T-helper 22 cell (primary cell): ENCODE measurements at regions not wholly inside any gene's neighbourhood (a gene's known extent, or its start where the extent isn't known, plus 50 kb on each side); places are given as distances from the start of the nearest gene placed in this dataset.

Experiments
- DNase-seq: peaks from one replicate; pipeline ENCODE4 v3.0.0-alpha.2; 2020; ENCODE audit warnings: low read depth

DNA sequence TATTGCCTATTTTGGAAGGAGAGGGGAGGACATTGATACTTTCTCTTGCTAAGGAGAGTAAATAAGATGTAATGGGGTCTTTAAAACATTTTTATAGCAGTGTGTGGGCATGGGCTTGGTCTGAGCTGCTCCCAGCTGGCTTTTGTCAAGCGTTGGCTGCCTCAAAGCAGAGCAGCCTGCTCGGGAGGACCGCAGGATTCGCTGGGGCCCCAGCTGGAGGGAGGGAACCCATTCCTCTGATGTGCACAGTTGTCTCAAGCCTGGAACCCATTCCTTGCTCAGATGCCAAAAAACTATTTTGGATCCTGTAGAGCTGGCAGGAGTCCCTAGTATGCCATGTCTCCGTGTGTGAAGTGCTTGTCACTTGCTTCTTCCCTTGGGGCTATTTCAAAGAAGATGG, 59.4 kb upstream of the RMDN2 start:
- no peak for DNase-seq

DNA sequence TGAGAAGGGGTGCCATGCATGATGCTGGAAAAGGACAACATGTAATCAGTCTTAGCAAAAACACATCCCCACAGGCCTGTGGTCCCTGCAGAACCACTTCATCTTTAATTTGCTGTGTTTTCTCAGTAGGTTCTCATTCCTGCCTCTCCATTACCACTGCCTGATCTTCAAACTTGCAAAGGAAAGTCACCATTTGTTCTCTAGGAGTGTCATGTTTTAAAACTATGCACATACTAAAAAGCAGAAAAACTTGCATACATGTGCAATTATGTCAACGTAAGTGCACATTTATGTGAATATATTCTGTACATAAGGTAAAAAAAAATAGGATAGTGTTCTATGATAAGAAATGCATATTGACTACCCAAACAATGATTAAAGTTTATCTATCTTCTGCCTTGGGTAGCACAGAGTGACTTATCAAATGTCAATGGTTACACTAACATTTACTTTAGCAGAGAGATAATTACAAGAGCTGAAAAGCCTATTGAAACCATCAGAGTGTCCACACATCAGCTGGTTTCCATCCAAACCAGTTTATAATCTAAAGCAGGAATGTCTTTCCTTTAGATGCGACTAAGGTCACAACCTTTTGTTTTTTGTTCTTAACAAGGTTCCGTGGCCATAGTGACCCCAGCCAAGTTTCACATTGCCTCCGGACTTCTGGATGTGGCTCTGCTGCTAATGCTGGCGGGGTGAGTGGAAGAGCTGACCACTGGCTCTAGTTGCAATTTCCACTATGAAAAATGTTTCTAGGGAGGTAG, 58.7 kb upstream of the RMDN2 start:
- DNase-seq, result no peak

DNA sequence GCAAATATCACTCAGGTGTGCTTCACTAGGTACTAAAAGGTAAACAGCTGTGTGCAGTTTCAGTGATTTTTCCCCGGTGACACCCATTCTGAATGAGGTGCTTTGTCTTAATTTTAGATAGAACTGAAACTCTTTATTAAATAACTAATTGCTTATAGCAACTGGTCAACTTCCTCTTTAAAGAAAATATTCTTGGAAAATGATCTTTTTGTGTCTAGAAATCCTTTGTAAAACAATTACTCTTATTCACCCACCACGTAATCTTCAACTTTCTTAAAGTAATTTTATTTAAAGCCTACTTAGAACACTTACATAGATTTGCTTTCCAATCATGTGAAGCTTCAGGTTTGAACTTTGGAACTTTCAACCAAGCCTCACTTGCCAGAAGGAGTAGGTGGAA, 57.9 kb upstream of the RMDN2 start:
- no peak for DNase-seq

DNA sequence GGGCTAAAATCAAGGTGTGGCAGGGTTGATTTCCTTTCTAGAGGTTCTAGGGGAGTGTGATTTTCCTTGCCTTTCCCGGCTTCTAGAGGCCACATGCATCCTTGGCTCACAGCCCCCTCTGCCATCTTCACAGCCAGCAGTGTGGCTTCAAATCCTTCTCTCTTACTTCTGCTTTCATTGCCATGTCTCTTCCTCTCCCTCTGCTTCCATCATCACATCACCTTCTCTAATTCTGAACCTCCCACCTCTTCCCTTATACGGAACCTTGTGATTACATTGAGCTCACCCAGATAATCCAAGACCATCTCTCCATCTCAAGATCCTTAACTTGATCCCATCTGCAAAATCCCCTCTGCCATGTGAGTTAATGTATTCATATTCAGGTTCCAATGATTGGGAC, 56.2 kb upstream of the RMDN2 start:
- DNase-seq, result no peak

DNA sequence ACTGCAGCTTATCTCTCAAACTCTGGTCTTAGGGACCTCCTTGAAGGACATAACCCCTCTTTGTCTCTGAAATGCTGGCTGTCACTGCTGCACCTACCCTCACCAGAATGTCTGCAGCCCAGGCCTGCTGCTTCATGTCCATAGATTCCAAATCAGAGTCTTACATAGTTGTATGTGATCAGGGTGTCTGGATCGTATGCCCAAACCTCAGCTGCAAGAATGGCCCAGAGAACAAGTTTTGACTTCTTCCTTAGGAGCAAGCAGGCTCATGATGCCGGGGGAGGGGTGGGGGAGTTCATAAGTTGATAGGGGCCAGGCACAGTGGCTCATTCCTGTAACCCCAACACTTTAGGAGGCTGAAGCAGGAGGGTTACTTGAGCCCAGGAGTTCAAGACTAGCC, 55.8 kb upstream of the RMDN2 start:
- no peak for DNase-seq

DNA sequence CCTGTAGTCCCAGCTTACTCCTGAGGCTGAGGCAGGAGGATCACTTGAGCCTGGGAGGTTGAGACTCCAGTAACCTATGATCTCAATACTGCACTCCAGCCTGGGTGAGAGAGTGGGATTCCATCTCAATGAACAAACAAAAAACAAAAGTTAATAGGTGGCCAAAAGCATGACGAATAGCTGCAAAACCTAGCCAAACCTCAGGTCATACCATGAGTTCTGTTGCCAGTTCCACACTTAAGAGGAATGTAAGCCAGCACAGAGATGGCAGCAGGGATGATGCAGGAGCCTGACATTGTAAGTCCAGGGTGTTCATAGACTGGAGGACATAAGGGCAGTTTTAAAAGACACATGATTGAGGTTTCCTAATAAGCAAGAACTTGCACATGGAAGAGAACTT, 55.3 kb upstream of the RMDN2 start:
- no peak for DNase-seq

DNA sequence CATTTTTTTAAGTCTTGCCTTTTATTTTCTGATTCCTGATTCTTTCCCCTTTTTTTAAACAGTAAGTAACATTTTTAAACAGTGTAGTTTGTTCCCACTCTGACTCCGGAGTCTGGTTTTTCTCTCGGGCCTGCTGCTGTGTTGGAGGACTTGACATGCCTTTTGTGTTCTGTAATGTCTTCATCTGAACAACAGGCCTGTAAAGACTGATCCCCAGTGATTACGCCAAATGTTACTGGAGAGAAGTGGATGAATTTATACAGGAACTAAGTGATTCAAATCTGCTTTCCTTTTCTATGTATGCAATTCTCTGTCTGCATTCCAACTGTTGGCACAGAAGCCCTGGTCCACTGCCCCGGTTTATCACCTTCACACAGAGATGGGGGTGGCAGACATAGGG, 54.3 kb upstream of the RMDN2 start:
- DNase-seq, result no peak

DNA sequence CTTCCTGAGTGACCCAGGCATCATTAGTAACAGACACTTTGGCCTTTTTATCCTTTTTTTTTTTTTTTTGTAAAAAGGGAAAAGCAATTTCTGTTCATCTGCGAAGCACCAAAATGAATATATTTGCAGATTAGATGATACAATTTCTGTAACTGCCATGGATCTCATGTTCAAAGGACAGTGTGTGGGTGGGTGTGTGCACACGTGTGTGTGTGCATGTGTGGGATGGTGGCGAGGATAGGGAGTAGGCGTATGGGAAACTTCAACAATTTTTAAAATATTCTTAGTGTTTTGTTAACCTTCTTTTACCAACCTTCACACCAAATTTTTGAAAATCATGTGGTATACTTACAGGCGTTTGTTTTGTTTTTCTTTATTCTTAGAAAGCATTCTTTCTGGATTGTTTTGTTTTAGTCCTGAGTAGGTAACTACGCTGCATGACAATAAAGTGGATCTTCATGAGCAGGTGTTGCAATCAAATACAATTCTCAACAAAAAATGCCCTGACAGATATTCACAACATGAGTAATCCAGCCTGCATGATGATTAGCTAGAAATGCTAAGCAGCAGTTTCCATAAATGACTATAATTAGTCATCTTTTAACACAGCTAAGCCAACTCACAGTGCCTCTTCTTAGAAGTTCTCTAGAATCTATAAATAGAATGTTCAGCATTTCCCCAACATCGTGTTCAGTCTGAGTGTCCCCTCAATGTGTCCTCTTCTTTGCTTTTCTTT, 53.5 kb upstream of the RMDN2 start:
- DNase-seq, result no peak

DNA sequence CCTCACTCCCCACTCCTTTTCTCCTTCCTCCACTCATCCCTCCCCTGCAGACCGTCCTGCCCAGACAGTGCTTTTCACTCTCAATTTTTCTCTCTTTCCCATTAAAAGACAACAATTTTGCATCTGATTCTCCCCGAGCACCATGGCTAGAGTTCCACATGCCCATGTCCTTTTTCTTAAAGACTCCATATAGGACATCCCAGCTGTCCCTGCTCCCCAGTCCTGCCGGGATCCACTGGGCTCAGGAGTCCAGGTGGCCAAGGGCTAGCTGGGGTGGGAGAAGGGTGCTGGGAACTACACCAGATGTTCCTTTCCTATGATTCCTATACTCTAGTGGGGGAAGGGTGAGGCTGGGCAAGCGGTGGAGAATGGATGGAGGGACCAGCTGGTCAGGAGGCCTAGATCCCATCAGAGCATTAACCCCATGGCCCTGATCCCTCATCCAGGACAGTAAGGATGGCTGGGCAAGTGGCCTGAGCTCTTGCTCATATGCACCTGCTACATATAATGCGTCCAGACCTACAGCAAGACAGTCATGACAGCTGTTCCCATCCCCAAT, 52.8 kb upstream of the RMDN2 start:
- no peak for DNase-seq

DNA sequence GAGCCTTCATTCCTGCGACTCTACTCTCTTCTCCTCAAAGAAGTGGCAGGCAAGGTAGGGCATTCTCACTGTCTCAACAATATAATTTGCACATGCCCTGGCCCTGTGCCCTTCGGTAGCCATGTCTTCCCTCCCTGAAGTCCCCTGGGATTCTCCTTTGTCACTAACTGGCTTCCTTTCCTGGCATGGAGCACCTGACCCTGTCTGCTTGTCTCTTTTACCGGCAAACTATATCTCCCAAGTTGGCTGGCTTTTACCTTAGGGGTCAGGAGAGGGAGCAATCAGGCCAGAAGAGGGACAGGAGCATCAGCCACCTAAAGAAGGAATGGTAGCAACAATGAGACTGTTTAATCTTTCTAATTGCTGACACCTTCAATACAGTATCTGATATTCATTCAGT, 51.9 kb upstream of the RMDN2 start:
- no peak for DNase-seq

DNA sequence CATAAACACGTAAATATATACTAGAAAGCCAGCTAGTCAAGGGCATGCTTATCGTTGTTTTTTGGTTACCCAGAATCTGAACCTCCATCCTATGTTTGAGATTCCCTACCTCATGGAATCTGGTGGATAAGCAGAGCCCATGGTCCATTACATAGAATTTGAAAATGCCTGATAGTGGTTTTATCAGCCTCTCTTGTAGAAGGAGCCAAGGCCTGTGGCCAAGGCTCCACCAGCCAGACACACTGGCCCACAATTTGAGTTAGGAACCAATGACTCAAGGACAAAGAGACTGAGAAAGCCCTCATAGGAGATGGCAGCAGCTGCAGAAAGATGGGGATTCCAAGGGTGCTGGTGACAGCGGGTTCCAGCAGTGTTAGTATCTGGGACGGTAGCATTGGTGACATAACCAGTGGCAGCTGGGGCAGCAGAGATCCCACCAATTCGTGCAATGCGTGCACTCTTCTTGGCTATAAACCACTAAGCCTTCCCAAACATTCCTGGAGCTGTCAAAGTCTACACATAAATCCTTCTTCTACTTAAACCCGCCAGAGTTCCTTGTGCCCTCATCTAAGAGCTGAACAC, 51.2 kb upstream of the RMDN2 start:
- DNase-seq, result no peak

DNA sequence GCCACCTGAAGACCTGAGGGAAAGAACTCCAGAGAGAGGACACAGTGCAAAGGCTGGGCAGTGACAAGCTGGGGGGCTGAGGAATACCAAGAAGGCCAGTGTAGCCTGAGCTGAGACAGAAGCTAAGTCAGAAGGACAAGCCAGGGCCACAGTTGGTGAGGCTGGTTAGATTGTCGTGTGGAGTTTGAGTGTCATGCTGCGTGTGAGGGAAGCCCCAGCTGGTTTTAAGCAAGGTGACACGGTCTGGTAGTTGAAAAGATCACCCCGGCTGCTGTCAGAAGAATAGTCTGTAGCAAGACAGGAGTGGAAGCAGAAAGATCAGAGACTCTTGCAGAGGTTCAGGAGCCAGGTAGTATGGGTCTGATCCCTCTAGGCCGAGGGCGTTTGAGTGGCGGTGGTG, 50.6 kb upstream of the RMDN2 start:
- DNase-seq, result no peak
